ENCODE measurements at regions not wholly inside any gene's neighbourhood (a gene's known extent, or its start where the extent isn't known, plus 50 kb on each side); places are given as distances from the start of the nearest gene placed in this dataset.

GRCh38 chr7:155387066-155387620 lies 70.8 kb upstream of the EN2 start:
- TF ChIP-seq CTCF (IDR thresholded peaks at IDR 0.05; ENCODE audit: low read depth, low read length) (no peak), POLR2A (IDR thresholded peaks at IDR 0.05; ENCODE audit: extremely low read depth, insufficient read length) (no peak)

All from NB4 (cell line).